ENCODE measurements at regions not wholly inside any gene's neighbourhood (a gene's known extent, or its start where the extent isn't known, plus 50 kb on each side); places are given as distances from the start of the nearest gene placed in this dataset.

GRCh38 chr17:63153488-63153887 lies 187.5 kb downstream of the TANC2 start:
- no peak for TF ChIP-seq EZH2 (IDR thresholded peaks at IDR 0.05; ENCODE audit: low read depth)
- TF ChIP-seq CTCF (conservative IDR thresholded peaks at IDR 0.05): no peak
